AG09319 (cell line): ENCODE measurements at regions not wholly inside any gene's neighbourhood (a gene's known extent, or its start where the extent isn't known, plus 50 kb on each side); places are given as distances from the start of the nearest gene placed in this dataset.

Experiments
- DNase-seq: peaks from one replicate; pipeline ENCODE4 v3.0.0-alpha.2; 2010; ENCODE audit warnings: low read depth; ENCODE audit errors: extremely low read depth
- TF ChIP-seq, protein P1 (sequence below): IDR thresholded peaks from 2 replicates; pipeline ENCODE4 v1.5.1; 2011; ENCODE audit warnings: low read depth, mild to moderate bottlenecking, inconsistent platforms, low read length, moderate library complexity

DNA sequence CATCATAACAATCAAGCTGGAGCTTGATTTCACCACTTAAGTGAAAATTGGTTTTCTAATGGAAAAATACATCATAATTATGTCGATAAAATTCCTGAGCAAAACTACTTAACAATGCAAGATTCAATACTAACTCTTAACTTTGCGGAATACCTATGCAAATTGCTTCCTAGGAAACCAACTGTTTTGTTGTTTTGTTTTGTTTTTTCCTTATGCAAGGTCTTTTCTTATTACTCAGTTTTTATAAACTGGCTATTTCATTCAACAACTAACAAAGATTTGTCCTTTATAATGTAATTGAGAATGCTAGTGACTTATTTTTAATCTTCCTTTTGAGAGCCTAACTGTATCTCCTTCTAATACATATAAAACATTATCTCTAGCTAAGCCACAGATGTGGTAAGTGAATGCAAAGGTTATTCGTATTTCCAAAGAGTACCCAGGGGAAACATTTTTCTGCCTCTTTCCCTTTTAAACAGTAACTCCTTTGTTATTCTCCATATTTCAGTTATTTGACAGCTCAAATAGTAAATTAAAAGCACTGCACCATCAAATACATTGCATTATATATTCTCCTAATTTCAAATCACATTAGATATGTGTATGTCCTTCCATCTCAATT lies 609.4 kb downstream of the SLCO4C1 start:
- TF ChIP-seq, protein P1, sequence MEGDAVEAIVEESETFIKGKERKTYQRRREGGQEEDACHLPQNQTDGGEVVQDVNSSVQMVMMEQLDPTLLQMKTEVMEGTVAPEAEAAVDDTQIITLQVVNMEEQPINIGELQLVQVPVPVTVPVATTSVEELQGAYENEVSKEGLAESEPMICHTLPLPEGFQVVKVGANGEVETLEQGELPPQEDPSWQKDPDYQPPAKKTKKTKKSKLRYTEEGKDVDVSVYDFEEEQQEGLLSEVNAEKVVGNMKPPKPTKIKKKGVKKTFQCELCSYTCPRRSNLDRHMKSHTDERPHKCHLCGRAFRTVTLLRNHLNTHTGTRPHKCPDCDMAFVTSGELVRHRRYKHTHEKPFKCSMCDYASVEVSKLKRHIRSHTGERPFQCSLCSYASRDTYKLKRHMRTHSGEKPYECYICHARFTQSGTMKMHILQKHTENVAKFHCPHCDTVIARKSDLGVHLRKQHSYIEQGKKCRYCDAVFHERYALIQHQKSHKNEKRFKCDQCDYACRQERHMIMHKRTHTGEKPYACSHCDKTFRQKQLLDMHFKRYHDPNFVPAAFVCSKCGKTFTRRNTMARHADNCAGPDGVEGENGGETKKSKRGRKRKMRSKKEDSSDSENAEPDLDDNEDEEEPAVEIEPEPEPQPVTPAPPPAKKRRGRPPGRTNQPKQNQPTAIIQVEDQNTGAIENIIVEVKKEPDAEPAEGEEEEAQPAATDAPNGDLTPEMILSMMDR: no peak
- no peak for DNase-seq

- TF ChIP-seq, protein P1: no peak
- no peak for DNase-seq
Observed at GRCh38 chr5:101679816-101680215, 616.3 kb downstream of the SLCO4C1 start.

GRCh38 chr5:101678481-101679193 lies 617.4 kb downstream of the SLCO4C1 start:
- peak; percentile 1 for DNase-seq
- TF ChIP-seq, protein P1: peak; percentile 93

DNA sequence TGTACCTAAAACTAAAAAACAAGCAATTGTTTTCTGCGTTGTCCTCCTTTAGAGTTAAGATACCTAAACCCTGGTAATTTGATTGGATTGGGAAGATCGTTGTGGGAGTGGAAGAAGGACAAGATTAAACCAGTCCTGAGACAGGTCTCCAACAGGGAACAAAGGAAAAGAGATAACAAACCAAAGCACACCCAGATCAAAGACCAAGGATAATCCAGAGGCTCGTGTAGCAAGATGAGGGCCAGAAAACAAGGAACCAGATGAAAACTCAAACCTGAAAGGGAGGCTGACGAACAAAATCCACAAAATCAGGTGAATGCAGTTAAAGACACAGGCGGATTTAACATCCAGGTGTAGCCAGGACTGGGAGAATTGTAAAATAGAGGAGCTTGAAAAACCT lies 618.1 kb downstream of the SLCO4C1 start:
- DNase-seq: no peak
- TF ChIP-seq, protein P1: no peak

DNA sequence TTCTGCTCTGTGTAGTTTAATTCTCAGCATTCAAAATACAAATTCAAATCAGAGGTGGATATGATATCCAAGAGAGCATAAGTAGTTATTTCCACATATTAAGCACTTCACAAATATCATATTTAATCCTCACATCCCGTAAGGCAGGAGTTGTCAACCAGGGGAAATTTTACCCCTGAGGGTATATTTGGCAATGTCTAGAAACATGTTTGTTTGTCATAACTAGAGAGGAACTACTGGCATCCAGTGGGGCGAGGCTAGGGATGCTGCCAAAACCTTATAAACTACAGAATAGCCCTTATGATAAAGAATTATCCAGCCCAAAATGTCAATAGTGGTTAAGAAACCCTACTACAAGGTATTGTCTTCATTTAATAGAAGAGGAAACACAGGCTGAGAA lies 619.4 kb downstream of the SLCO4C1 start:
- TF ChIP-seq, protein P1: no peak
- no peak for DNase-seq

DNA sequence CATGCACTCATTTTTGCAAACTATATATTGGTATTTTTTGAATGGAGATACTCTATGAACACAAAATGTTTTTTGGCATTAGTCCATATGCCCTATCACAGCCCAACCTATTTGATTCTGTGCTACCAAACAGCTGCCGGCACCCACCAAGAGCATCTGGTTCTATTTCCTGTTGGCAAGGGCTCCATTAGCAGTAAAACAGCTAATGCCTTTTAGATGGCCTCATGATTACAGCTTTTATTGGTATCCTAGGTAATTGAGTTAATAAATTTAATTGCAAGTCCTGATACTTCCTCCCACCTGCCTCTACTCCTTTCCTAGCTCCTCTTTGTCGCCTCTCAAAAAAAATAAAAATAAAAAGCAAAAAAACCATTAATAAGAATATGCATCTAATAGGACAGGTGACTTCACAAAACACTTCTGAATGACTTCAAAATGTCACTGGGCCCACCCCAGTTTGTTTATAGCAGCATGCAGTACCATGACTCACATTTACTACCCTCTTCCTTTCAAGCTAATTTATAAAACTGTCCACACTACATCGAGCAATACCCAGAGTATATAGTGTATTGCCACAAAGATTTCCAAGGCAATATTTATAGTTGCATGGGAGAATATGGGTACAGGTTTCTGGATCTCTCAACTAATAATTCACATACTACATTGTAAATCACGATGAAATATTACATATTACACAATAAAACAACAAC lies 620.4 kb downstream of the SLCO4C1 start:
- DNase-seq: no peak
- TF ChIP-seq, protein P1: no peak

- TF ChIP-seq, protein P1: no peak
- no peak for DNase-seq
Observed at GRCh38 chr5:101673120-101673519, 623.0 kb downstream of the SLCO4C1 start.
